ENCODE measurements at regions not wholly inside any gene's neighbourhood (a gene's known extent, or its start where the extent isn't known, plus 50 kb on each side); places are given as distances from the start of the nearest gene placed in this dataset.

GRCh38 chr3:18597919-18598318, 172.8 kb upstream of the SATB1 start:
- TF ChIP-seq CTCF (IDR thresholded peaks at IDR 0.05), result no peak
- TF ChIP-seq EZH2 (IDR thresholded peaks at IDR 0.05), result no peak

All from neural progenitor cell (in vitro differentiated cells).